GM13976 (cell line): ENCODE measurements at regions not wholly inside any gene's neighbourhood (a gene's known extent, or its start where the extent isn't known, plus 50 kb on each side); places are given as distances from the start of the nearest gene placed in this dataset.

ENCODE experiments used
- DNase-seq: peaks from one replicate; pipeline ENCODE4 v3.0.0; 2012; ENCODE audit warnings: low spot score
- CTCF ChIP-seq: IDR thresholded peaks from 2 replicates; pipeline ENCODE4 v1.5.1; 2012; ENCODE audit warnings: borderline replicate concordance, mild to moderate bottlenecking; ENCODE audit not compliant: insufficient read depth; ENCODE audit errors: extremely low read depth, missing control alignments, control extremely low read depth
- in situ Hi-C: fragments of 300-500 bp; cut with MboI; formaldehyde crosslinking; loops from one replicate; pipeline ENCODE4 v1.12.0; 2022; ENCODE audit warnings: low sequenced_read_pairs, mixed read lengths, inconsistent platforms; ENCODE audit not compliant: unreplicated experiment

GRCh38 chr20:50246367-50247195, 56.0 kb downstream of the CEBPB start:
- in situ Hi-C loops = no loop called here
- no peak for TF ChIP-seq CTCF
- no peak for DNase-seq

DNA sequence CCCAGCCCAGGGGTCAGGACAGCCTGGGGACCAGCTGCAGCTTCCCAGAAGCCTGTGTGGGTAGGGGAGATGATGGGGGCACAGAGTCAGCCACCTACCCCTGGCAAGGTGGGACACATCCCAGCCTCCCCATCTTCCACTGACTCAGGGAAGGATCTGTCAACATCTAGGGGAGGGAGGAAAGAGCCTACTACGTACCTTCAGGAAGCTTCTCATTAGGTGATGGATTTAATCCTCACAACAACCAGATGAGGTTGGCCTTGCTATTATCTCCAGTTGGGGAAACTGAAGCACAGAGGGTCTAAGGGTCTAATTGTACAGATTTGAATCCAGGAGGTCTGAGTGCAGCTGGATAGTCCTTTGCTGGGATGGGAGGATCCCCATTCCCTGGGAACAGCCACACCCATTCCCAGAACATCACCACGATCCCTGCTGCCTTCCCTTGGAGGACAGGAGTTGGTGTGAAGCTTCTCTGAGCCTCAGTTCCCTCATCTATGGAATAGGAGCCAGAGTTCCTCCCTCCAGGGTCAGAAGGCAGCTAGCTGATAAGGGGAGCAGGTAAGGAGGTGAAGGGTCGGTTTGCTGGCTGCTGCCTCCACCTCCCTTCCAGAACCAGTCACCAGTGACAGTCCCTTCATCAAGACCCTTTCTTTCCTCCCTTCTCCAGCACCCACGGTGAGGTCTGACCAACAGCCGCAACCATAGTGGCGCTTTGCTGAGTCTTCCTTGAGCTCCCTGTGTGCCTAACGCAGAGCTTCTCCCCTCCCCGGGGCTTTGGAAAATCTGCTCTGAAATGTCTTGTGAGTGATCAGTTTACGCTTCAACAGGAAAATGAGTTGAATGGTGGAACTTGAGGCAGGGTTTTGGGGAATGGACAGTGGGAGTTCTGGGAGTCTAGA, 56.8 kb downstream of the CEBPB start:
- no peak for TF ChIP-seq CTCF
- in situ Hi-C loops = no loop called here
- DNase-seq = no peak

DNA sequence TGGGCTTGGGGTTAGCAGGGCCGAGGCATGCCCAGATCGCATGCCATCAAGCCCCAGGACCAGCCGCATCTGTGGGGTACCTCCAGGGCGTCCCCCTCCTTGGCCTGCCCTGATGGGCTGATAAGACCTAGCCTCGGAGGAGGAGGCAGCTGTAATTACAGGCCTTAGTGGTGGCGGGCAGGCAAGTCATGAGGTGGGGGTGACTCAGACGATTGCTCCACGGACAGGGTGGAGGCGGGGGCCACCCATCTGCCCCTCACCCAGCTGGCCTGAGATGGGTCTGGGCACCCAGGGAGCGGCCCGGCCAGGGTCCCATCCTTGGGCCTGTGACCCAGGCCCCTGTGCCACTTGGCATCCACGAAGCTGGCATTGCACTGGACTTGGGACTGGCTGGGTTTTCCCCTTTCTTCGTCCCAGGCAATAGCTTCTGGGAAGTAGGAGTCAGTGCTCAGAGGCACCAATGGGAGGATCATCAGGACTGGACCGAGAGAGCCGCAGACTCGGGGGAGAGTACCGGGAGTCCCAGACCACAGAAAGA, 57.5 kb downstream of the CEBPB start:
- DNase-seq = no peak
- in situ Hi-C loops = no loop called here
- no peak for TF ChIP-seq CTCF

DNA sequence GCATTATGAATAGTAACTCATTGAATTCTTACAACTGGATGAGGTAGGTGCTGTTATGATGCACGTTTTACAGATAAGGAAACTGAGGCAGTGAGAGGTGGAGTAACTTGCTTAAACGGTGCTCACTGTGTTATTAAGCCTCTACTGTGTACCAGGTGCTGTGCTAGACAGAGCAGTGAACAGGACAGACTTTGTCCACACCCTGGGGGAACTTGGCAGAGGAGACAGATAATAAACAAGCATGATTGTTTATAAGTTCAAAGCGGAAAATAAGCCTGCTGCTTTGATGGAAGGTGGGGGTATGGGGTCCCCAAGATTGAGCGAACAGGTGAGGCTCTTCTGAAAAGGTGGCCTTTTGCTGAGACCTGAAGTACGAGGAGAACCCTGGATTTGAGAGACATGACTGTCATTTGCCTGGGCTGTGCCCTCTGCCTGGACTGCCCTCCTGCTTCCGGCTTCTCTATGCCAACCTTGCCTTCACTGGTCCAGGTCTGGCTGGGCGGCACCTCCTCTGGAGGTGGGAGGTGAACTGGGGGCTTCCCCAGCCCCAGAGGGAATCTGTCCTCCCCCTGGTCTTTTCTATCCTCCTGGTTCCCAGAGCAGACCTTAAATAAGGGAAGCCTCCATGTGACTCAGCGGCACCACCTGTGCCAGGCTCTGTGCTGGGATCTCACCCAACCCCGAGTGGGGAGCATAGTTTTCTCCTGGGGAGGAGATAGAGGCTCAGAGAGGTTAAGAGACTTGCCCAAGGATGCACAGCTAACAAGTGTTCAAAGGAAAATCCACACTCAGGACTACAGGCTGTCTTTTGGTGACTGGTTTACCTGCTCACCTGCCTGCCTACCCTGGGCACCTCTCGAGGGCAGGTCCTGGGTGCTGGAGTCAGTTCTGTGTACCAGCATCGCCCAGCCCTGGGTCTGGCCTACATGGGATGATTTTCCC, 59.1 kb downstream of the CEBPB start:
- in situ Hi-C loops = no loop called here
- DNase-seq = no peak
- TF ChIP-seq CTCF = no peak

DNA sequence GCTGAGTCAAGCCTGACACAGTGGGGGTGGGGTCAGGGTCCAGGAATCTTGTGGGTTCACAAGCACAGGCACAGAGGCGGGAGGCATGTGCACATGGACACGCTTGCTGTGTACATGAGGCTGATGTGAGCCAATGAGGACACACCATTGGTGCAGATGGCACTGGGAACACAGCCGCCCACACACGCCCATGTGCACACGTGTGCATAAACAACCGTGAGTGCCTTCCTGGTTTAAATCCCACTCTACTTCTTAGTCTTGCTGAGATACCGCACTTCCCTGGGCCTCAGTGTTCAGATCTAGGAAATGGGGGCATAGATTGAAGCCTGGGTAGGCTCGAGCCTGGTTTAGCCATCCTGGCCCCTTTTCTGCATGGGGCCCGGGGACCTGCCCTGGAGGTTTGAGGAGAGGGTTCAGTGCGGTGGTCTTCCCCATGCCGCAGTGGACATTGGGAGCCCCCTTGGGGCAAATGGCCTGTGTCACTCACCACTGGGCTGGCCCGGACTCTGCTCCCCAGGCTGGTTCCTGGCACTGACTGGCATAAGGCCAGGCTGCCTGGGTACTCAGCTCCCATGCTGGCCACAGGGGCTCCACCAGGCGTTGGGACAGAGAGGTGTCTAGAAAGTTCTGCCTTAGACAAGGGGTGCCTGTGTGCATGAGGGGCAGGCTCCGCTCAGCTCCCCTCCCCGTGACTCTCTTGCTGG, 60.2 kb downstream of the CEBPB start:
- in situ Hi-C loops = no loop called here
- no peak for DNase-seq
- no peak for TF ChIP-seq CTCF
